GM23338 (cell line): ENCODE measurements at regions not wholly inside any gene's neighbourhood (a gene's known extent, or its start where the extent isn't known, plus 50 kb on each side); places are given as distances from the start of the nearest gene placed in this dataset.

Experiments used
- ATAC-seq: fragments of 200-7000 bp; cut with Tn5 transposase; 3 replicates; pipeline ENCODE4 v1.9.1; 2020
- DNase-seq: peaks from one replicate; pipeline ENCODE4 v3.0.0-alpha.2; 2015; ENCODE audit warnings: low spot score
- H2AFZ ChIP-seq: fragments of 200-600 bp; sonication (generic); 2 replicates; pipeline ENCODE4 v1.8.0; 2016; ENCODE audit warnings: antibody characterized with exemption, mild to moderate bottlenecking, moderate library complexity
- H3F3A ChIP-seq: fragments of 200-600 bp; sonication (generic); replicated peaks from 2 replicates; pipeline ENCODE4 v1.8.0; 2017; ENCODE audit warnings: antibody characterized with exemption, mixed run types, low read depth
- H3K27ac ChIP-seq: fragments of 200-600 bp; sonication (generic); 2 replicates; pipeline ENCODE4 v1.6.1; 2016; ENCODE audit warnings: low read depth
- H3K27me3 ChIP-seq: fragments of 200-600 bp; sonication (generic); 2 replicates; pipeline ENCODE4 v1.8.0; 2016; ENCODE audit warnings: mild to moderate bottlenecking, mixed run types, moderate library complexity; ENCODE audit not compliant: insufficient read depth
- H3K36me3 ChIP-seq: fragments of 200-600 bp; sonication (generic); 2 replicates; pipeline ENCODE4 v1.8.0; 2016; ENCODE audit warnings: mild to moderate bottlenecking; ENCODE audit not compliant: insufficient read depth
- H3K4me1 ChIP-seq: fragments of 200-600 bp; sonication (generic); 2 replicates; pipeline ENCODE4 v1.8.0; 2016; ENCODE audit warnings: mild to moderate bottlenecking, moderate library complexity; ENCODE audit not compliant: insufficient read depth
- H3K4me2 ChIP-seq: fragments of 200-600 bp; sonication (generic); 2 replicates; pipeline ENCODE4 v1.7.1; 2017; ENCODE audit warnings: mixed run types
- H3K4me3 ChIP-seq: fragments of 200-600 bp; sonication (generic); 2 replicates; pipeline ENCODE4 v1.6.1; 2016; ENCODE audit warnings: mixed run types
- H3K79me2 ChIP-seq: fragments of 200-600 bp; sonication (generic); replicated peaks from 2 replicates; pipeline ENCODE4 v1.8.0; 2017; ENCODE audit warnings: mild to moderate bottlenecking; ENCODE audit not compliant: insufficient read depth
- H3K9me2 ChIP-seq: fragments of 200-600 bp; sonication (generic); 2 replicates; pipeline ENCODE4 v1.8.0; 2017; ENCODE audit not compliant: insufficient read depth
- H4K20me1 ChIP-seq: fragments of 200-600 bp; sonication (generic); replicated peaks from 2 replicates; pipeline ENCODE4 v1.8.0; 2017; ENCODE audit warnings: mild to moderate bottlenecking; ENCODE audit not compliant: insufficient read depth
- H3K27ac Mint-ChIP-seq: 2 replicates; pipeline ENCODE4 v1.8.0; 2020; ENCODE audit warnings: inconsistent platforms, mild to moderate bottlenecking, moderate library complexity, mixed read lengths
- H3K27me3 Mint-ChIP-seq: 3 replicates; pipeline ENCODE4 v1.8.0; 2022; ENCODE audit warnings: low read depth, mild to moderate bottlenecking, moderate library complexity, mixed read lengths, inconsistent platforms; ENCODE audit not compliant: insufficient read depth, poor library complexity
- H3K36me3 Mint-ChIP-seq: 3 replicates; pipeline ENCODE4 v1.8.0; 2021; ENCODE audit warnings: low read depth, mild to moderate bottlenecking, inconsistent platforms, moderate library complexity, mixed read lengths
- H3K4me1 Mint-ChIP-seq: 3 replicates; pipeline ENCODE4 v1.8.0; 2020; ENCODE audit warnings: mild to moderate bottlenecking, inconsistent platforms, mixed read lengths
- H3K4me3 Mint-ChIP-seq: 3 replicates; pipeline ENCODE4 v1.8.0; 2021; ENCODE audit warnings: moderate library complexity, mild to moderate bottlenecking, inconsistent platforms, mixed read lengths
- H3K9me3 Mint-ChIP-seq: 3 replicates; pipeline ENCODE4 v1.8.0; 2020; ENCODE audit warnings: moderate library complexity, mild to moderate bottlenecking, inconsistent platforms, mixed read lengths
- CREB1 ChIP-seq: fragments of 250-450 bp; sonication (Bioruptor Pico); IDR thresholded peaks from 2 replicates; pipeline ENCODE4 v1.5.0; 2020; ENCODE audit warnings: low read depth, mild to moderate bottlenecking, moderate library complexity
- JUNB ChIP-seq: IDR thresholded peaks from one replicate; pipeline ENCODE4 v1.6.1; 2016; ENCODE audit warnings: antibody characterized with exemption; ENCODE audit not compliant: unreplicated experiment
- NANOG ChIP-seq: IDR thresholded peaks from 2 replicates; pipeline ENCODE4 v1.6.1; 2016; ENCODE audit warnings: antibody characterized with exemption, borderline replicate concordance
- POLR2AphosphoS5 ChIP-seq: IDR thresholded peaks from 2 replicates; pipeline ENCODE4 v1.6.1; 2016; ENCODE audit warnings: antibody characterized with exemption, low read depth
- STAT1 ChIP-seq: IDR thresholded peaks from one replicate; pipeline ENCODE4 v1.6.1; 2016; ENCODE audit warnings: antibody characterized with exemption; ENCODE audit not compliant: unreplicated experiment
- ZNF114 ChIP-seq: fragments of 250-450 bp; sonication (Bioruptor Pico); IDR thresholded peaks from 2 replicates; pipeline ENCODE4 v1.5.0; 2020; ENCODE audit warnings: mild to moderate bottlenecking, moderate library complexity
- ZNF331 ChIP-seq: fragments of 250-450 bp; sonication (Bioruptor Pico); IDR thresholded peaks from 2 replicates; pipeline ENCODE4 v1.5.0; 2020; ENCODE audit warnings: low read depth, mild to moderate bottlenecking, moderate library complexity
- TF ChIP-seq, protein P1 (sequence below): IDR thresholded peaks from one replicate; pipeline ENCODE4 v1.6.1; 2018; ENCODE audit warnings: antibody characterized with exemption; ENCODE audit not compliant: unreplicated experiment
- TF ChIP-seq, protein P2 (sequence below), 2 experiments: fragments of 200-600 bp in 1 of 2; sonication (generic) in 1 of 2; conservative IDR thresholded peaks; 2 replicates each; pipeline versions ENCODE4 v1.5.1 to v1.6.1; 2016 to 2017; ENCODE audit warnings: antibody characterized with exemption in 2 of 2, low read depth in 2 of 2, mild to moderate bottlenecking in 2 of 2, moderate library complexity in 1 of 2
- TF ChIP-seq, protein P3 (sequence below): fragments of 250-450 bp; sonication (Bioruptor Pico); IDR thresholded peaks from 2 replicates; pipeline ENCODE4 v1.5.0; 2020; ENCODE audit warnings: mild to moderate bottlenecking, moderate library complexity

DNA sequence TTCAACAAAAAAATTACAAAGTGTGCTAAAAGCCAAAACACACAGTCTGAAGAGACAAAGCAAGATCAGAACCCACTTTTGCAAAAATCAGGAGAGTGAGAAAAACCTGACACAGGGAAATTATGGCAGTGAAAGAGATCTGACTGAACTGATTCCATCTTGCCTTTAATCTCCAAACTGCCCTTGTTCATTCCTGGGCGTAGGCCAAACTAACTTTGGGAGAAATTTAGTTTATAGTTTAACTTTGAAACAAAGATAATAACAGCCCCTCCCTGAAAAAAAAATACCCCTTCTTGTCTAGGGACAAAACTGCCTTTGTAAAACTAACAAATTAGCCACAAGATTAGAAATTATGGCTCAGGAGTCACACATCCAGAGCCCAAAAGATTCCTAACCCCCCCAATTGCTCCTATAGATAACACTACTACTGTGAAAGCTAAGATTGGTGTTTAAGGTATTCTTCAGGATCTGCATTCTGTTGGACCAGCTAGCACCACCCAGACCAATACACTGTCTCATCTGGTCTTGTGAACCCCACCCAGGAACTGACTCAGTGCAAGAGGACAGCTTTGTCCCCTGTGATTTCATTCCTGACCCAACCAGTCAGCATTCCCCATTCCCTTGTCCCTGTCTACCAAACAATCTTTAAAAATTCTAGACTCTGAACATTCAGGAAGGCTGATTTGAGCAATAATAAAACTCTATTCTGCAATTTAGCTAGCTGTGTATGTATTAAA lies 226.1 kb upstream of the SH3BP4 start:
- DNase-seq (no peak), ATAC-seq (no peak)
- 0 out of 2 replicates have a peak, but pooled peaks cover 3% of the 10 kb centered on the region for H3K4me1 ChIP-seq
- H4K20me1 ChIP-seq: no peaks in the 10 kb centered on the region
- Mint-ChIP-seq H3K27ac (no peak overlapping the region), H3K9me3 (no peaks in the 10 kb centered on the region), H3K27me3 (peaks cover 2% of the 10 kb centered on the region), H3K36me3 (no peaks in the 10 kb centered on the region), H3K4me1 (peaks cover 11% of the 10 kb centered on the region), H3K4me3 (no peak overlapping the region)
- no peak overlapping the region for H3K27ac ChIP-seq
- H3K27me3 ChIP-seq: no peaks in the 10 kb centered on the region
- no peak for TF ChIP-seq CREB1 (CRISPR knock-in tag)
- TF ChIP-seq, protein P1, sequence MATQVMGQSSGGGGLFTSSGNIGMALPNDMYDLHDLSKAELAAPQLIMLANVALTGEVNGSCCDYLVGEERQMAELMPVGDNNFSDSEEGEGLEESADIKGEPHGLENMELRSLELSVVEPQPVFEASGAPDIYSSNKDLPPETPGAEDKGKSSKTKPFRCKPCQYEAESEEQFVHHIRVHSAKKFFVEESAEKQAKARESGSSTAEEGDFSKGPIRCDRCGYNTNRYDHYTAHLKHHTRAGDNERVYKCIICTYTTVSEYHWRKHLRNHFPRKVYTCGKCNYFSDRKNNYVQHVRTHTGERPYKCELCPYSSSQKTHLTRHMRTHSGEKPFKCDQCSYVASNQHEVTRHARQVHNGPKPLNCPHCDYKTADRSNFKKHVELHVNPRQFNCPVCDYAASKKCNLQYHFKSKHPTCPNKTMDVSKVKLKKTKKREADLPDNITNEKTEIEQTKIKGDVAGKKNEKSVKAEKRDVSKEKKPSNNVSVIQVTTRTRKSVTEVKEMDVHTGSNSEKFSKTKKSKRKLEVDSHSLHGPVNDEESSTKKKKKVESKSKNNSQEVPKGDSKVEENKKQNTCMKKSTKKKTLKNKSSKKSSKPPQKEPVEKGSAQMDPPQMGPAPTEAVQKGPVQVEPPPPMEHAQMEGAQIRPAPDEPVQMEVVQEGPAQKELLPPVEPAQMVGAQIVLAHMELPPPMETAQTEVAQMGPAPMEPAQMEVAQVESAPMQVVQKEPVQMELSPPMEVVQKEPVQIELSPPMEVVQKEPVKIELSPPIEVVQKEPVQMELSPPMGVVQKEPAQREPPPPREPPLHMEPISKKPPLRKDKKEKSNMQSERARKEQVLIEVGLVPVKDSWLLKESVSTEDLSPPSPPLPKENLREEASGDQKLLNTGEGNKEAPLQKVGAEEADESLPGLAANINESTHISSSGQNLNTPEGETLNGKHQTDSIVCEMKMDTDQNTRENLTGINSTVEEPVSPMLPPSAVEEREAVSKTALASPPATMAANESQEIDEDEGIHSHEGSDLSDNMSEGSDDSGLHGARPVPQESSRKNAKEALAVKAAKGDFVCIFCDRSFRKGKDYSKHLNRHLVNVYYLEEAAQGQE: no peak
- TF ChIP-seq JUNB: no peak
- no peaks in the 10 kb centered on the region for H3F3A ChIP-seq
- H2AFZ ChIP-seq: 0 out of 2 replicates have a peak overlapping the region, but pooled peaks have one; percentile 4
- H3K79me2 ChIP-seq: no peaks in the 10 kb centered on the region
- H3K36me3 ChIP-seq: no peaks in the 10 kb centered on the region
- no peak overlapping the region for H3K4me3 ChIP-seq
- H3K4me2 ChIP-seq: no peak overlapping the region
- no peaks in the 10 kb centered on the region; the same call in 1 of the 2 replicates for H3K9me2 ChIP-seq

DNA sequence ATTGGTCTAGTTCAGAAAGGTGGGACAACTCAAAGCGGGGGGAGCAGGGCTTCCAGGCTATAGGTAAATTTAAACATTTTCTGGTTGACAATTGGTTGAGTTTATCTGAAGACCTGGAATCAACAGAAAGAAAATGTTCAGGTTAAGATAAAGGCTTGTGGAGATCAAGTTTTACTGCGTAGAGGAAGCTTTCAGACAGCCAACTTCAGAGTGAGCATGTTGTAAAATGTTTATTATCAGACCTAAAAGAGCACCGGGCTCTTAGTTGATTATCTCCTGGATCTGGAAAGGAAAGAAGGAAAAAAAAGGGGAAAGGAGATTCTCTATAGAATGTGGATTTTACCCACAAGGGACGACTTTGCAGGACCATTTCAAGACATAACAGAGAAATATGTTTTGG lies 227.0 kb upstream of the SH3BP4 start:
- H3K4me3 Mint-ChIP-seq: no peak overlapping the region
- Histone ChIP-seq H2AFZ (peak overlapping the region; percentile 94), H3K4me1 (0 out of 2 replicates have a peak, but pooled peaks cover 3% of the 10 kb centered on the region), H3K79me2 (no peaks in the 10 kb centered on the region), H3K4me3 (no peak overlapping the region), H3K4me2 (no peak overlapping the region), H4K20me1 (no peaks in the 10 kb centered on the region), H3F3A (no peaks in the 10 kb centered on the region), H3K27ac (no peak overlapping the region), H3K27me3 (no peaks in the 10 kb centered on the region), H3K9me2 (no peaks in the 10 kb centered on the region; the same call in 1 of the 2 replicates), H3K36me3 (no peaks in the 10 kb centered on the region)
- no peaks in the 10 kb centered on the region for H3K36me3 Mint-ChIP-seq
- no peaks in the 10 kb centered on the region for H3K9me3 Mint-ChIP-seq
- no peak overlapping the region for H3K27ac Mint-ChIP-seq
- H3K4me1 Mint-ChIP-seq: peaks cover 10% of the 10 kb centered on the region
- ATAC-seq (no peak), DNase-seq (no peak)
- H3K27me3 Mint-ChIP-seq: peaks cover 4% of the 10 kb centered on the region
- TF ChIP-seq NANOG (no peak), ZNF114 (CRISPR knock-in tag) (no peak), POLR2AphosphoS5 (no peak), CREB1 (CRISPR knock-in tag) (no peak), JUNB (no peak), ZNF331 (CRISPR knock-in tag) (no peak), STAT1 (no peak)
- TF ChIP-seq, protein P2, sequence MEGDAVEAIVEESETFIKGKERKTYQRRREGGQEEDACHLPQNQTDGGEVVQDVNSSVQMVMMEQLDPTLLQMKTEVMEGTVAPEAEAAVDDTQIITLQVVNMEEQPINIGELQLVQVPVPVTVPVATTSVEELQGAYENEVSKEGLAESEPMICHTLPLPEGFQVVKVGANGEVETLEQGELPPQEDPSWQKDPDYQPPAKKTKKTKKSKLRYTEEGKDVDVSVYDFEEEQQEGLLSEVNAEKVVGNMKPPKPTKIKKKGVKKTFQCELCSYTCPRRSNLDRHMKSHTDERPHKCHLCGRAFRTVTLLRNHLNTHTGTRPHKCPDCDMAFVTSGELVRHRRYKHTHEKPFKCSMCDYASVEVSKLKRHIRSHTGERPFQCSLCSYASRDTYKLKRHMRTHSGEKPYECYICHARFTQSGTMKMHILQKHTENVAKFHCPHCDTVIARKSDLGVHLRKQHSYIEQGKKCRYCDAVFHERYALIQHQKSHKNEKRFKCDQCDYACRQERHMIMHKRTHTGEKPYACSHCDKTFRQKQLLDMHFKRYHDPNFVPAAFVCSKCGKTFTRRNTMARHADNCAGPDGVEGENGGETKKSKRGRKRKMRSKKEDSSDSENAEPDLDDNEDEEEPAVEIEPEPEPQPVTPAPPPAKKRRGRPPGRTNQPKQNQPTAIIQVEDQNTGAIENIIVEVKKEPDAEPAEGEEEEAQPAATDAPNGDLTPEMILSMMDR (conservative IDR thresholded peaks at IDR 0.05; ENCODE audit: low read depth in 2 of 2): no peak
- TF ChIP-seq, protein P3, sequence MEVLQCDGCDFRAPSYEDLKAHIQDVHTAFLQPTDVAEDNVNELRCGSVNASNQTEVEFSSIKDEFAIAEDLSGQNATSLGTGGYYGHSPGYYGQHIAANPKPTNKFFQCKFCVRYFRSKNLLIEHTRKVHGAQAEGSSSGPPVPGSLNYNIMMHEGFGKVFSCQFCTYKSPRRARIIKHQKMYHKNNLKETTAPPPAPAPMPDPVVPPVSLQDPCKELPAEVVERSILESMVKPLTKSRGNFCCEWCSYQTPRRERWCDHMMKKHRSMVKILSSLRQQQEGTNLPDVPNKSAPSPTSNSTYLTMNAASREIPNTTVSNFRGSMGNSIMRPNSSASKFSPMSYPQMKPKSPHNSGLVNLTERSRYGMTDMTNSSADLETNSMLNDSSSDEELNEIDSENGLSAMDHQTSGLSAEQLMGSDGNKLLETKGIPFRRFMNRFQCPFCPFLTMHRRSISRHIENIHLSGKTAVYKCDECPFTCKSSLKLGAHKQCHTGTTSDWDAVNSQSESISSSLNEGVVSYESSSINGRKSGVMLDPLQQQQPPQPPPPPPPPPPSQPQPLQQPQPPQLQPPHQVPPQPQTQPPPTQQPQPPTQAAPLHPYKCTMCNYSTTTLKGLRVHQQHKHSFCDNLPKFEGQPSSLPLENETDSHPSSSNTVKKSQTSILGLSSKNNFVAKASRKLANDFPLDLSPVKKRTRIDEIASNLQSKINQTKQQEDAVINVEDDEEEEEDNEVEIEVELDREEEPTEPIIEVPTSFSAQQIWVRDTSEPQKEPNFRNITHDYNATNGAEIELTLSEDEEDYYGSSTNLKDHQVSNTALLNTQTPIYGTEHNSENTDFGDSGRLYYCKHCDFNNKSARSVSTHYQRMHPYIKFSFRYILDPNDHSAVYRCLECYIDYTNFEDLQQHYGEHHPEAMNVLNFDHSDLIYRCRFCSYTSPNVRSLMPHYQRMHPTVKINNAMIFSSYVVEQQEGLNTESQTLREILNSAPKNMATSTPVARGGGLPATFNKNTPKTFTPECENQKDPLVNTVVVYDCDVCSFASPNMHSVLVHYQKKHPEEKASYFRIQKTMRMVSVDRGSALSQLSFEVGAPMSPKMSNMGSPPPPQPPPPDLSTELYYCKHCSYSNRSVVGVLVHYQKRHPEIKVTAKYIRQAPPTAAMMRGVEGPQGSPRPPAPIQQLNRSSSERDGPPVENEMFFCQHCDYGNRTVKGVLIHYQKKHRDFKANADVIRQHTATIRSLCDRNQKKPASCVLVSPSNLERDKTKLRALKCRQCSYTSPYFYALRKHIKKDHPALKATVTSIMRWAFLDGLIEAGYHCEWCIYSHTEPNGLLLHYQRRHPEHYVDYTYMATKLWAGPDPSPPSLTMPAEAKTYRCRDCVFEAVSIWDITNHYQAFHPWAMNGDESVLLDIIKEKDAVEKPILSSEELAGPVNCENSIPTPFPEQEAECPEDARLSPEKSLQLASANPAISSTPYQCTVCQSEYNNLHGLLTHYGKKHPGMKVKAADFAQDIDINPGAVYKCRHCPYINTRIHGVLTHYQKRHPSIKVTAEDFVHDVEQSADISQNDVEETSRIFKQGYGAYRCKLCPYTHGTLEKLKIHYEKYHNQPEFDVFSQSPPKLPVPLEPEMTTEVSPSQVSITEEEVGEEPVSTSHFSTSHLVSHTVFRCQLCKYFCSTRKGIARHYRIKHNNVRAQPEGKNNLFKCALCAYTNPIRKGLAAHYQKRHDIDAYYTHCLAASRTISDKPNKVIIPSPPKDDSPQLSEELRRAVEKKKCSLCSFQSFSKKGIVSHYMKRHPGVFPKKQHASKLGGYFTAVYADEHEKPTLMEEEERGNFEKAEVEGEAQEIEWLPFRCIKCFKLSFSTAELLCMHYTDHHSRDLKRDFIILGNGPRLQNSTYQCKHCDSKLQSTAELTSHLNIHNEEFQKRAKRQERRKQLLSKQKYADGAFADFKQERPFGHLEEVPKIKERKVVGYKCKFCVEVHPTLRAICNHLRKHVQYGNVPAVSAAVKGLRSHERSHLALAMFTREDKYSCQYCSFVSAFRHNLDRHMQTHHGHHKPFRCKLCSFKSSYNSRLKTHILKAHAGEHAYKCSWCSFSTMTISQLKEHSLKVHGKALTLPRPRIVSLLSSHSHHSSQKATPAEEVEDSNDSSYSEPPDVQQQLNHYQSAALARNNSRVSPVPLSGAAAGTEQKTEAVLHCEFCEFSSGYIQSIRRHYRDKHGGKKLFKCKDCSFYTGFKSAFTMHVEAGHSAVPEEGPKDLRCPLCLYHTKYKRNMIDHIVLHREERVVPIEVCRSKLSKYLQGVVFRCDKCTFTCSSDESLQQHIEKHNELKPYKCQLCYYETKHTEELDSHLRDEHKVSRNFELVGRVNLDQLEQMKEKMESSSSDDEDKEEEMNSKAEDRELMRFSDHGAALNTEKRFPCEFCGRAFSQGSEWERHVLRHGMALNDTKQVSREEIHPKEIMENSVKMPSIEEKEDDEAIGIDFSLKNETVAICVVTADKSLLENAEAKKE (CRISPR knock-in tag): no peak
